ENCODE measurements at regions not wholly inside any gene's neighbourhood (a gene's known extent, or its start where the extent isn't known, plus 50 kb on each side); places are given as distances from the start of the nearest gene placed in this dataset.

GRCh38 chr10:71127104-71127503 is 85.3 kb upstream of the UNC5B start:
- TF ChIP-seq CTCF (conservative IDR thresholded peaks at IDR 0.05) (no peak), EZH2 (IDR thresholded peaks at IDR 0.05; ENCODE audit: low read depth) (no peak)
